Erythroblast (primary cell): ENCODE measurements at regions not wholly inside any gene's neighbourhood (a gene's known extent, or its start where the extent isn't known, plus 50 kb on each side); places are given as distances from the start of the nearest gene placed in this dataset.

ENCODE experiments used
- GATA1 ChIP-seq: IDR thresholded peaks from 2 replicates; pipeline ENCODE4 v1.6.1; 2011; ENCODE audit warnings: low read depth, mild to moderate bottlenecking, control low read depth, low read length, moderate library complexity
- POLR2A ChIP-seq: IDR thresholded peaks from 2 replicates; pipeline ENCODE4 v1.6.1; 2011; ENCODE audit warnings: mild to moderate bottlenecking, low read length

- TF ChIP-seq POLR2A (no peak), GATA1 (no peak)
Observed at GRCh38 chr1:173347282-173347818, 129.8 kb upstream of the PRDX6 start.
